HepG2 (cell line): ENCODE measurements at regions not wholly inside any gene's neighbourhood (a gene's known extent, or its start where the extent isn't known, plus 50 kb on each side); places are given as distances from the start of the nearest gene placed in this dataset.
A peak's percentile ranks its signal among the peaks of the same experiment; 100 is the strongest.

Source experiments
- ATAC-seq: fragments of 200-7000 bp; cut with Tn5 transposase; 3 replicates; pipeline ENCODE4 v1.9.1; 2020; ENCODE audit warnings: mild to moderate bottlenecking, moderate library complexity
- BruUV-seq: library from RNA; stranded (reverse); fragments of 400-500 nt; replicated peaks from 2 replicates; lab custom pipeline; 2021; lab: Mats Ljungman, UMichigan
- CTCF ChIA-PET: fragments of 300-600 bp; formaldehyde crosslinking; extraction: SDS; loops from one replicate; lab custom pipeline; 2021; ENCODE audit warnings: low total read pairs, inconsistent platforms, low intra/inter-chr PET ratio; lab: Yijun Ruan, JAX
- POLR2A ChIA-PET: fragments of 350-600 bp; sonication (Branson Sonifier 250); formaldehyde crosslinking; loops from one replicate; lab custom pipeline; 2020; ENCODE audit warnings: antibody characterized with exemption, inconsistent platforms; lab: Yijun Ruan, JAX
- DNase-seq: peaks from one replicate; pipeline ENCODE4 v3.0.0-alpha.2; 2015; ENCODE audit warnings: low spot score
- FAIRE-seq: peaks from 3 replicates; lab custom pipeline; 2011; peaks lifted over from hg19 to GRCh38; lab: Jason Lieb, UNC
- H2AFZ ChIP-seq: one replicate; pipeline ENCODE4 v1.6.1; 2011; ENCODE audit warnings: low read length, inconsistent platforms
- H3K27ac ChIP-seq: fragments of 300-600 bp; 3 replicates; pipeline ENCODE4 v1.8.0; 2011; ENCODE audit warnings: mixed run types, mild to moderate bottlenecking, mixed read lengths, low read length, inconsistent platforms; ENCODE audit not compliant: insufficient read depth; ENCODE audit errors: extremely low read length
- H3K27me3 ChIP-seq, 2 experiments: fragments of 200-600 bp in 1 of 2; 2 replicates in 1 of 2; 3 replicates in 1 of 2; pipeline versions ENCODE4 v1.6.0 to v1.8.0; 2011; ENCODE audit warnings: low read length in 2 of 2, mild to moderate bottlenecking in 2 of 2, moderate library complexity in 2 of 2, inconsistent platforms in 1 of 2; ENCODE audit not compliant: insufficient read depth in 2 of 2, control insufficient read depth in 1 of 2
- H3K36me3 ChIP-seq, 2 experiments: fragments of 200-600 bp in 1 of 2; replicated peaks in 1 of 2; 2 replicates in 1 of 2; 3 replicates in 1 of 2; pipeline versions ENCODE4 v1.5.1 to v1.8.0; 2011; ENCODE audit warnings: low read length in 2 of 2, inconsistent platforms in 1 of 2; ENCODE audit not compliant: insufficient read depth in 2 of 2, control insufficient read depth in 1 of 2
- H3K4me1 ChIP-seq: 2 replicates; pipeline ENCODE4 v1.5.1; 2012; ENCODE audit warnings: low read length, inconsistent platforms; ENCODE audit not compliant: insufficient read depth
- H3K4me2 ChIP-seq: 2 replicates; pipeline ENCODE4 v1.6.0; 2011; ENCODE audit warnings: low read depth, low read length, inconsistent platforms
- H3K4me3 ChIP-seq, 3 experiments: fragments of 200-600 bp in 1 of 3; sonication (generic), shearing (Covaris generic) in 1 of 3; replicated peaks in 1 of 3; 2 replicates each; pipeline ENCODE4 v1.5.1; 2011 to 2016; ENCODE audit warnings: low read length in 3 of 3, inconsistent platforms in 2 of 3, low read depth in 2 of 3, mild to moderate bottlenecking in 2 of 3, control low read depth in 1 of 3, mixed read lengths in 1 of 3; ENCODE audit not compliant: insufficient read depth in 1 of 3
- H3K79me2 ChIP-seq: one replicate; pipeline ENCODE4 v1.6.1; 2011; ENCODE audit warnings: low read length, inconsistent platforms; ENCODE audit not compliant: insufficient read depth
- H3K9ac ChIP-seq: 2 replicates; pipeline ENCODE4 v1.6.0; 2011; ENCODE audit warnings: mild to moderate bottlenecking, low read depth, low read length, inconsistent platforms; ENCODE audit not compliant: insufficient read depth
- H3K9me3 ChIP-seq: 2 replicates; pipeline ENCODE4 v1.5.1; 2012; ENCODE audit warnings: mild to moderate bottlenecking, low read length
- H4K20me1 ChIP-seq: 2 replicates; pipeline ENCODE4 v1.6.0; 2011; ENCODE audit warnings: inconsistent platforms, mild to moderate bottlenecking, low read length, moderate library complexity; ENCODE audit not compliant: insufficient read depth
- BORCS8-MEF2B ChIP-seq: sonication (generic); formaldehyde crosslinking; IDR thresholded peaks from 2 replicates; pipeline ENCODE4 v1.8.0; 2022; ENCODE audit warnings: mild to moderate bottlenecking, missing genetic modification reagents
- BRF2 ChIP-seq: sonication (generic); formaldehyde crosslinking; IDR thresholded peaks from 2 replicates; pipeline ENCODE4 v1.8.1; 2022; ENCODE audit warnings: mild to moderate bottlenecking, missing genetic modification reagents
- CHCHD3 ChIP-seq: sonication (generic); formaldehyde crosslinking; IDR thresholded peaks from 2 replicates; pipeline ENCODE4 v1.8.0; 2022; ENCODE audit warnings: mild to moderate bottlenecking, missing genetic modification reagents, moderate library complexity
- CHD2 ChIP-seq: IDR thresholded peaks from 2 replicates; pipeline ENCODE4 v1.6.1; 2011; ENCODE audit warnings: low read depth, low read length, improper control_type of control experiment
- CTCF ChIP-seq: sonication (generic); formaldehyde crosslinking; IDR thresholded peaks from 2 replicates; pipeline ENCODE4 v1.5.0; 2020; ENCODE audit warnings: mild to moderate bottlenecking, missing genetic modification reagents, moderate library complexity
- DR1 ChIP-seq: sonication (generic); formaldehyde crosslinking; IDR thresholded peaks from 2 replicates; pipeline ENCODE4 v1.8.0; 2021; ENCODE audit warnings: mild to moderate bottlenecking, missing genetic modification reagents, inconsistent platforms
- MIER3 ChIP-seq: IDR thresholded peaks from 2 replicates; pipeline ENCODE4 v1.6.1; 2016; ENCODE audit warnings: missing compliant biosample characterization, borderline replicate concordance
- RARA ChIP-seq: IDR thresholded peaks from 2 replicates; pipeline ENCODE4 v1.6.1; 2016; ENCODE audit warnings: missing genetic modification reagents, missing compliant biosample characterization
- STAG1 ChIP-seq: sonication (generic); formaldehyde crosslinking; IDR thresholded peaks from 2 replicates; pipeline ENCODE4 v1.4.0; 2020; ENCODE audit warnings: missing genetic modification reagents
- TMF1 ChIP-seq: sonication (generic); formaldehyde crosslinking; IDR thresholded peaks from 2 replicates; pipeline ENCODE4 v1.8.1; 2022; ENCODE audit warnings: low read depth, missing genetic modification reagents
- ZFP36L1 ChIP-seq: sonication (generic); formaldehyde crosslinking; IDR thresholded peaks from 2 replicates; pipeline ENCODE4 v1.8.0; 2022; ENCODE audit warnings: mild to moderate bottlenecking, missing genetic modification reagents, moderate library complexity
- ZNF234 ChIP-seq: sonication (generic); formaldehyde crosslinking; conservative IDR thresholded peaks from 2 replicates; pipeline ENCODE4 v1.5.1; 2020; ENCODE audit warnings: mild to moderate bottlenecking, missing genetic modification reagents
- ZNF281 ChIP-seq: sonication (generic); formaldehyde crosslinking; IDR thresholded peaks from 2 replicates; pipeline ENCODE4 v1.4.0; 2020; ENCODE audit warnings: missing genetic modification reagents, borderline replicate concordance
- ZNF282 ChIP-seq: fragments of 450-650 bp; IDR thresholded peaks from 2 replicates; pipeline ENCODE4 v1.6.1; 2018; ENCODE audit not compliant: partially characterized antibody
- ZNF563 ChIP-seq: sonication (generic); formaldehyde crosslinking; IDR thresholded peaks from 2 replicates; pipeline ENCODE4 v1.8.0; 2022; ENCODE audit warnings: mild to moderate bottlenecking, moderate library complexity, missing genetic modification reagents
- ZNF570 ChIP-seq: sonication (generic); formaldehyde crosslinking; IDR thresholded peaks from 2 replicates; pipeline ENCODE4 v1.4.0; 2020; ENCODE audit warnings: mild to moderate bottlenecking, missing genetic modification reagents, borderline replicate concordance
- ZNF839 ChIP-seq: sonication (generic); formaldehyde crosslinking; IDR thresholded peaks from 2 replicates; pipeline ENCODE4 v1.4.0; 2020; ENCODE audit warnings: missing genetic modification reagents, mild to moderate bottlenecking, borderline replicate concordance
- ZNF850 ChIP-seq: sonication (generic); formaldehyde crosslinking; conservative IDR thresholded peaks from 2 replicates; pipeline ENCODE4 v1.9.0; 2021; ENCODE audit warnings: mild to moderate bottlenecking, missing genetic modification reagents
- WGBS: methylation state at CpG from one replicate; pipeline ENCODE4 v1.1.6; 2017; ENCODE audit warnings: low lambda C conversion rate; 5-methylcytosine and 5-hydroxymethylcytosine counted together
- in situ Hi-C: cut with HindIII; loops from 2 replicates; pipeline ENCODE4 v1.10.0; 2017; ENCODE audit warnings: low pct_unique_long_range_greater_than_20kb; ENCODE audit not compliant: extremely low pct_ligation_motif_present
- intact Hi-C: fragments of 100-400 bp; cut with micrococcal nuclease; formaldehyde crosslinking; loops from one replicate; pipeline ENCODE4 v1.10.0; 2022; ENCODE audit not compliant: unreplicated experiment

GRCh38 chr5:6818594-6819511 lies 105.6 kb downstream of the TENT4A start (continued):
- TF ChIP-seq ZNF281 (CRISPR knock-in tag) (no peak), CHD2 (no peak), ZNF839 (no peak), TMF1 (CRISPR knock-in tag) (no peak)

- ATAC-seq, result no peak
- DNase-seq, result no peak
- intact Hi-C loops (no loop called here), in situ Hi-C loops (loop anchor here (25.0 kb wide), 2 partner anchors 568 to 768 kb away; partner anchors contain the start of gene ADCY2)
- ChIA-PET CTCF (no interaction called here), POLR2A (no interaction called here)
- no peak for TF ChIP-seq BORCS8-MEF2B (CRISPR knock-in tag)
- TF ChIP-seq DR1 (CRISPR knock-in tag), result no peak
- TF ChIP-seq ZNF850 (CRISPR knock-in tag), result no peak
- TF ChIP-seq ZFP36L1 (CRISPR knock-in tag), result no peak
- TF ChIP-seq MIER3 (CRISPR knock-in tag), result no peak
- TF ChIP-seq ZNF570 (CRISPR knock-in tag), result no peak
- no peak for TF ChIP-seq ZNF282
- TF ChIP-seq CHCHD3 (CRISPR knock-in tag), result no peak
- TF ChIP-seq CHD2, result no peak
- no peak for TF ChIP-seq BRF2 (CRISPR knock-in tag)
- TF ChIP-seq STAG1 (CRISPR knock-in tag), result peak; percentile 56
- TF ChIP-seq ZNF234 (CRISPR knock-in tag), result no peak
- TF ChIP-seq CTCF (CRISPR knock-in tag), result peak; percentile 44
- no peak for TF ChIP-seq RARA (CRISPR knock-in tag)
- no peak for TF ChIP-seq ZNF563 (CRISPR knock-in tag)
- Histone ChIP-seq H3K4me1 (no peaks in the 10 kb centered on the region), H3K27ac (no peak overlapping the region), H3K79me2 (no peaks in the 10 kb centered on the region), H3K4me2 (no peak overlapping the region), H3K36me3 (no peaks in the 10 kb centered on the region), H3K9me3 (peaks cover 8% of the 10 kb centered on the region; the same call in 1 of the 2 replicates), H3K4me3 (no peak overlapping the region), H3K9ac (no peak overlapping the region), H2AFZ (no peak overlapping the region), H3K27me3 (0 out of 5 replicates have a peak, but pooled peaks cover 0 to 8% of the 10 kb centered on the region in 2 experiments), H4K20me1 (no peaks in the 10 kb centered on the region)
- no peak for FAIRE-seq
- WGBS, result 19% methylated on average over 6 of the region's 6 CpGs
- no TSS peak for BruUV-seq
Observed at GRCh38 chr5:6819521-6819920, 106.3 kb downstream of the TENT4A start.
